ENCODE measurements at regions not wholly inside any gene's neighbourhood (a gene's known extent, or its start where the extent isn't known, plus 50 kb on each side); places are given as distances from the start of the nearest gene placed in this dataset.

DNA sequence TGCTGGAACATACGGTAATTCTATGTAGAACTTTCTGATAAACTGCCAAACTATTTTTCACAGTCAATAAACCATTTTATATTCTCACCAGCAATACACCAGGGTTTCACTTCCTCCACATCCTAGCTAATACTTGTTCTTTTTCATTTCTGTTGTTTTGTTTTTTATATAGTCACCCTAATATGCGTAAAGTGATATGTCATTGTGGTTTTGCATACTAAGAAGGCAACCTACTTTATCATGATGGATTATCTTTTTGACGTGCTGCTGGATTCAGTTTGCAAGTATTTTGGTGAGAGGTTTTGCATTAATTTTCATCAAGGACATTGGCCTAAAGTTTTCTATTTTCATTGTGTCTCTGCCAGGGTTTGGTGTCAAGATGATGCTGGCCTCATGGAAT is 1384.1 kb downstream of the UQCRFS1 start:
- no peaks in the 10 kb centered on the region for H3K79me2 ChIP-seq (ENCODE audit: low read depth)
- no peak overlapping the region for H3K27ac ChIP-seq
- H4K20me1 ChIP-seq (ENCODE audit: insufficient read depth), result no peaks in the 10 kb centered on the region
- H3K27me3 ChIP-seq (ENCODE audit: insufficient read depth, low read depth), result no peaks in the 10 kb centered on the region
- no TSS peak for BruUV-seq (replicated peaks)
- H3K9me3 ChIP-seq (ENCODE audit: insufficient read depth, low read depth), result no peaks in the 10 kb centered on the region
- no peak for TF ChIP-seq EZH2 (IDR thresholded peaks at IDR 0.05; ENCODE audit: low read depth)
- TF ChIP-seq, protein P1, sequence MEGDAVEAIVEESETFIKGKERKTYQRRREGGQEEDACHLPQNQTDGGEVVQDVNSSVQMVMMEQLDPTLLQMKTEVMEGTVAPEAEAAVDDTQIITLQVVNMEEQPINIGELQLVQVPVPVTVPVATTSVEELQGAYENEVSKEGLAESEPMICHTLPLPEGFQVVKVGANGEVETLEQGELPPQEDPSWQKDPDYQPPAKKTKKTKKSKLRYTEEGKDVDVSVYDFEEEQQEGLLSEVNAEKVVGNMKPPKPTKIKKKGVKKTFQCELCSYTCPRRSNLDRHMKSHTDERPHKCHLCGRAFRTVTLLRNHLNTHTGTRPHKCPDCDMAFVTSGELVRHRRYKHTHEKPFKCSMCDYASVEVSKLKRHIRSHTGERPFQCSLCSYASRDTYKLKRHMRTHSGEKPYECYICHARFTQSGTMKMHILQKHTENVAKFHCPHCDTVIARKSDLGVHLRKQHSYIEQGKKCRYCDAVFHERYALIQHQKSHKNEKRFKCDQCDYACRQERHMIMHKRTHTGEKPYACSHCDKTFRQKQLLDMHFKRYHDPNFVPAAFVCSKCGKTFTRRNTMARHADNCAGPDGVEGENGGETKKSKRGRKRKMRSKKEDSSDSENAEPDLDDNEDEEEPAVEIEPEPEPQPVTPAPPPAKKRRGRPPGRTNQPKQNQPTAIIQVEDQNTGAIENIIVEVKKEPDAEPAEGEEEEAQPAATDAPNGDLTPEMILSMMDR (conservative IDR thresholded peaks at IDR 0.05), result no peak
- intact Hi-C loops (cut with micrococcal nuclease; ENCODE audit: unreplicated experiment), result no loop called here
- no peaks in the 10 kb centered on the region for H3K9me2 ChIP-seq (ENCODE audit: insufficient read depth)
- ChIA-PET CTCF (no interaction called here), POLR2A (ENCODE audit: unreplicated experiment) (no interaction called here)
- no peak overlapping the region for H2AFZ ChIP-seq
- H3K4me1 ChIP-seq (replicated peaks; ENCODE audit: insufficient read depth), result no peaks in the 10 kb centered on the region
- no peak overlapping the region for H3K4me2 ChIP-seq
- H3F3A ChIP-seq (ENCODE audit: insufficient read depth, low read depth), result no peaks in the 10 kb centered on the region
- DNase-seq, result no peak
- H3K36me3 ChIP-seq (ENCODE audit: low read depth), result no peaks in the 10 kb centered on the region
- H3K4me3 ChIP-seq, result no peak overlapping the region

GRCh38 chr19:27824108-27824507 is 1388.8 kb downstream of the UQCRFS1 start:
- TF ChIP-seq, protein P1 (conservative IDR thresholded peaks at IDR 0.05), result no peak
- TF ChIP-seq EZH2 (IDR thresholded peaks at IDR 0.05; ENCODE audit: low read depth), result no peak
- H3K79me2 ChIP-seq (ENCODE audit: low read depth), result no peaks in the 10 kb centered on the region
- no peaks in the 10 kb centered on the region for H3K4me1 ChIP-seq (replicated peaks; ENCODE audit: insufficient read depth)
- H2AFZ ChIP-seq, result no peak overlapping the region
- intact Hi-C loops (cut with micrococcal nuclease; ENCODE audit: unreplicated experiment), result no loop called here
- no peaks in the 10 kb centered on the region for H3K27me3 ChIP-seq (ENCODE audit: insufficient read depth, low read depth)
- DNase-seq, result no peak
- H3K9me3 ChIP-seq (ENCODE audit: insufficient read depth, low read depth), result no peaks in the 10 kb centered on the region; the same call in 1 of the 2 replicates
- no peaks in the 10 kb centered on the region for H3K36me3 ChIP-seq (ENCODE audit: low read depth)
- no peaks in the 10 kb centered on the region for H4K20me1 ChIP-seq (ENCODE audit: insufficient read depth)
- H3K4me2 ChIP-seq, result no peak overlapping the region
- no peak overlapping the region for H3K27ac ChIP-seq
- ChIA-PET CTCF (no interaction called here), POLR2A (ENCODE audit: unreplicated experiment) (no interaction called here)
- no peaks in the 10 kb centered on the region for H3F3A ChIP-seq (ENCODE audit: insufficient read depth, low read depth)
- H3K9me2 ChIP-seq (ENCODE audit: insufficient read depth), result no peaks in the 10 kb centered on the region
- BruUV-seq (replicated peaks), result no TSS peak
- no peak overlapping the region for H3K4me3 ChIP-seq

GRCh38 chr19:27822336-27822735 is 1390.6 kb downstream of the UQCRFS1 start:
- H3F3A ChIP-seq (ENCODE audit: insufficient read depth, low read depth), result no peaks in the 10 kb centered on the region
- no peaks in the 10 kb centered on the region for H3K9me2 ChIP-seq (ENCODE audit: insufficient read depth)
- H2AFZ ChIP-seq, result no peak overlapping the region
- no peaks in the 10 kb centered on the region; the same call in 1 of the 2 replicates for H3K9me3 ChIP-seq (ENCODE audit: insufficient read depth, low read depth)
- H3K27me3 ChIP-seq (ENCODE audit: insufficient read depth, low read depth), result no peaks in the 10 kb centered on the region
- no peak overlapping the region for H3K4me2 ChIP-seq
- ChIA-PET POLR2A (ENCODE audit: unreplicated experiment) (no interaction called here), CTCF (no interaction called here)
- no peak for DNase-seq
- no peaks in the 10 kb centered on the region for H3K36me3 ChIP-seq (ENCODE audit: low read depth)
- H3K4me1 ChIP-seq (replicated peaks; ENCODE audit: insufficient read depth), result no peaks in the 10 kb centered on the region
- intact Hi-C loops (cut with micrococcal nuclease; ENCODE audit: unreplicated experiment), result no loop called here
- TF ChIP-seq, protein P1 (conservative IDR thresholded peaks at IDR 0.05), result no peak
- TF ChIP-seq EZH2 (IDR thresholded peaks at IDR 0.05; ENCODE audit: low read depth), result no peak
- H3K27ac ChIP-seq, result no peak overlapping the region
- H3K4me3 ChIP-seq, result no peak overlapping the region
- H4K20me1 ChIP-seq (ENCODE audit: insufficient read depth), result no peaks in the 10 kb centered on the region
- BruUV-seq (replicated peaks), result no TSS peak
- H3K79me2 ChIP-seq (ENCODE audit: low read depth), result no peaks in the 10 kb centered on the region

All from PC-9 (cell line).